ENCODE measurements at regions not wholly inside any gene's neighbourhood (a gene's known extent, or its start where the extent isn't known, plus 50 kb on each side); places are given as distances from the start of the nearest gene placed in this dataset.

DNA sequence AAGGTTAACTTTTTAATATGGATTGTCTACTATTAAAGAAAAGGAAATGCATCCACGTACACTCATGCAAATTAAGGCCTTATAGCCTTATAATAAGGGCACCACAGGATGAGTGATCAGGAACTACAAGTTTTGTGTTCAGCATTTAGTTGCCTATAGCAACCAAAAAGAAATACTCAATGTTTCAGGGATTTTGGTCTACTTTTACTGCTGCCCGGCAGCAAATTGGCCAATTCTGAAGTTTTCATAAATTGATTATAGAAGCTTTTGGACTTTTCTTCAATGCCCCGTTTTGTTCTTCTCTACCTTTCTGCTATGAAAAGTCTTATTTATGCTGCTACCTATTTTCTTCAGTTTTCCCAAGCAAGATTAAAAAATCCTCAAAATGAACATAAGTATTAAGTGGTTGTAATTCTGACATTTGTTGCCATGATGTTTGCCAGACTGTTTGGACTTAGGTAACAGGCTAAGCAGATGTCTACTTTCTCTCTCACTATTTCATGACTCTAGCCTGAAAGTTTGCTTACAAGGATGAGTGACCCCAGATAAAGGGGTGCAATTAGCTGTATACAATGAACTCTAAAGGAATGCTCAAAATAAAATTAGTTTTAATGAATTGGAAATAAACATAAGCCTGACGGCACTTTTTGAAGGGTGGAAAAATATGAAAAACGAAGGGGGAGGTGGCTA, 391.5 kb upstream of the DAB2 start:
- DNase-seq (ENCODE audit: low read depth): no peak

DNA sequence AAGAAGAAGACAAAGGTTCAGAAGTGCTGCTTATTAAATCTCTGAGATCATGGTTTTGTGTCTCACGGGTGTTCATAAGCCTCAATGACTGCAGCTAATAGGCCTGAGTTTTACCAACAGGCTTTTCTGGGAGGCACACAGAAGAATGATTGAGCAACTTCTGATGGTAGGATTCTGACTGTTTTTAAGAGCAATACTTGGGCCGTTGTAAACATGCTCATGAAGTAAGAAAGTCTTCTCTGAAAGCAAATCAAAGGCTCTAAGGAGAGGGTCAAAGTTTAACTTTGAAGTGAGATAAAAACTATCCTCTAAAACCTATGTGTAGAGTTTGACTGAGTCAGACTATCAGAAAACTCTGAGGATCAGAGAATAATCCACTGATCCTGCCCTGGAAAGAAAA, 390.9 kb upstream of the DAB2 start:
- DNase-seq (ENCODE audit: low read depth): no peak

- no peak for DNase-seq (ENCODE audit: low read depth)
Observed at GRCh38 chr5:39811381-39811780, 386.6 kb upstream of the DAB2 start.

- DNase-seq (ENCODE audit: low read depth): no peak
Observed at GRCh38 chr5:39808656-39809055, 383.9 kb upstream of the DAB2 start.

- no peak for DNase-seq (ENCODE audit: low read depth)
Observed at GRCh38 chr5:39801306-39801705, 376.5 kb upstream of the DAB2 start.

GRCh38 chr5:39800042-39800601, 375.3 kb upstream of the DAB2 start:
- no peak for DNase-seq (ENCODE audit: low read depth)

- DNase-seq (ENCODE audit: low read depth): no peak
Observed at GRCh38 chr5:39799242-39799641, 374.5 kb upstream of the DAB2 start.

DNA sequence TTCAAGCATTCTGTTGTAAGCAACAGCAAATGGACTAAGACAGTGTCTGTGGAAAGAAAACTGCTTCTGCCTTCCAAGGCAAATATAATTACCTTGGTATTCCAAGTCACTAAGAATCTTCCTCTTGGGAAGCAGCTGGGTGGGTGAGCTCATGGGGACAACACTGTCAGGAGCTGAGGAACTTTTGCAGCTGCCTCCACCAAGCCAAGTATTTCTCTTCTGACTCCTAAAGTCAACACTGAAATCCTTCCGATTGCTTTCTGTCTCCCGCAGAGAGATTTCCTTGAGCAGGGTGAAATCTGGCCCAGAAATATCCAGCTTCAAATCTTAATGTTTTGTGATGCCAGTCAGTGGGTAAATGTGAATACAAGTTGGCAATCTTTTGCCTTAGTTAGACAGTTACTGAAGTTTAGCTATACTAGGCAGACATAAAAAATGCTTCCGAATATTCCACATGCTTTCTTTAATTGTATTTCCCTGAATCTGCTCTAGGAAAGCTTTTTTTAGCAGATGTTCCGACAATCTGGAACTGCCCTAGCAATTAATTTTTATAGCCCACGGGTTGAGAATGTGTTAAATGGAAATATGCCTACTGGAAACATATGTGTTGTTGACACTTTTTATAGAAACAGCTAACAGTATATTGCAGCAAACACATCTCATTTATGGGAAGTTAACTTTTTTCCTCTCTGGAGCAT, 369.9 kb upstream of the DAB2 start:
- no peak for DNase-seq (ENCODE audit: low read depth)

- no peak for DNase-seq (ENCODE audit: low read depth)
Observed at GRCh38 chr5:39785410-39785809, 360.6 kb upstream of the DAB2 start.

- peak; percentile 33 for DNase-seq (ENCODE audit: low read depth)
Observed at GRCh38 chr5:39783756-39784421, 359.1 kb upstream of the DAB2 start.

DNA sequence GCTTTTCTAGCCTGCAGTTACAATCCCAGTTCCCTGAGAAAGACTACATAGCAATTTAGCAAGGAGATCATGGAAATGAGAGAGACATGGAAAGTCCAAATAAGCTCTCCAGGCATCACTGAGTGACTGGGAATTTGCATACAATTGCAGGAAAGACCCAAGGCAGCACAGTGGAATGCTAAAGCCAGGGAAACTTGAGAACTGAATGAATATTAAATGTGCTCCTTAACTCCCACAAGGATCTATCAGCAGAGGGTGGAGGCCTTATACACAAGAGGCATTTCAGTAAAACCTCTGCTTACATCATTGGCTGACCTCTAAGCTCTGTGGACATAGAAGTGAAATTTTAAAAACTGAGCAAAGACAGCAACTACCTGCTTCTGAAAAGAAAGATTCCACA, 355.6 kb upstream of the DAB2 start:
- no peak for DNase-seq (ENCODE audit: low read depth)

DNA sequence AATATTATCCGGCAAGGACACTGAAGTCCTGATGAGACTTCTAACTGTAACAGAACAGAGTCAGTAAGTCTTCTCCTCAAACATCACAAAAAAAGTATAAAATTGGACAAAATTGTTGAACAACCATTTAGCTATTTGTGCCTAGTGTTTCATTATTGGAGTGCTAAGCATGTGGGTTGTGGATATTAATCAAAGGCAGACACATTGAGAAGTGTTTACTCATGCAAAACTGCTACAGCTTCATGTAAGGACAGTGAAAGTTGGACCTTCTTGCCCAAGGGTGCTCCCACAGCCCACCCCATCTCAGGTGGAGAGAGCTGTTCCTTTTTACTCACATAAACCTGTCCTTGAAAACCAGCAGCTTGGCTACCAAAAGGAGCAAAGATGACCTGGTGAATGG, 355.1 kb upstream of the DAB2 start:
- DNase-seq (ENCODE audit: low read depth): no peak

GRCh38 chr5:39775797-39776365, 351.1 kb upstream of the DAB2 start:
- DNase-seq (ENCODE audit: low read depth): peak; percentile 62

DNA sequence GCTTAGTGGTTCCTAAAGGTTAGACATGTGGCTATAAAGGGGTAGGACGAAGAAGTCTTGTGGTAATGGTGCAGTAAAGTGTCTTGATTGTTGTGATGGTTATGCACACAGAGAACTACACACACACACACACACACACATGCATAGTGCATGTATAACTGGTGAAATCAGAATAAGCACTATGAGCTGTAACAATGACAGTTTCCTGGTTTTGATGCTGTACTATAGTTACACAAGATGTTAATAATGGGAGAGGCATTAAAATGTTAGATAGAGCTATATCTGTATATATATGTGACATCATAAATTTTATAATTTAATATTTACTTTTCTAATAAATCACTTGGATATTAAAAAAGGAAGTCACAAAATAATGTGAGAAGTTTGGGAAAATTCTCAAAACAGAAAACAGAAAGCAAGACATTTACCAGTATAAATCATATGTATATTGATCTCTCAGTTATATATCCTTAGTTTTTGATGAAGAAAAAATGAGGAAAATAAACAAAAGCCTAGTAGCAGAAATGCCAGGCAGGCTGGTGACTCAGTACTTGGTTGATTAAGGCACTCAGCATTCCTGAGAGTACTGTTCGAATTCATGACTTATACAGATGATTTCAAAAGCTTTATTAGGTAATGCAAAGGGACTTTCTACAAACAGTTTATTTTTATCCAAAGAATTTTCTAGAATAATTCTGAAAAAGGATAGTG, 350.5 kb upstream of the DAB2 start:
- DNase-seq (ENCODE audit: low read depth): peak; percentile 77

DNA sequence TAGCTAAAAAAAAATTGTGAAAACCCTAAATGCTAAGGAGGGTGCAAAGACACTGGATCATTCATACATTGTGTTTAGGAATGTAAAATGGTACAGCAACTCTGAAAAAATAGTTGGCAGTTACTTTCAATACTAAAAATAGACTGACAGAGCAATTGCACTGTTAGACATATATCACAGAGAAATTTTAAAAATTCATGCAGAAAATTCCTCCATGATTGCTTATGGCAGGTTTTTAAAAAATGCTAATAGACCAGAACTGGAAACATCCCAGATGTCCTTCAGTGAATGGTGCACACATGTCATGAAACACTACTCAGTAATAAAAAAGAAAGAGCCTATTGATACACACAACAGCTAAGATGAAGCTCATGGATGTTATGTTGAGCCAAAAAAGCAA, 349.8 kb upstream of the DAB2 start:
- DNase-seq (ENCODE audit: low read depth): peak; percentile 14

DNA sequence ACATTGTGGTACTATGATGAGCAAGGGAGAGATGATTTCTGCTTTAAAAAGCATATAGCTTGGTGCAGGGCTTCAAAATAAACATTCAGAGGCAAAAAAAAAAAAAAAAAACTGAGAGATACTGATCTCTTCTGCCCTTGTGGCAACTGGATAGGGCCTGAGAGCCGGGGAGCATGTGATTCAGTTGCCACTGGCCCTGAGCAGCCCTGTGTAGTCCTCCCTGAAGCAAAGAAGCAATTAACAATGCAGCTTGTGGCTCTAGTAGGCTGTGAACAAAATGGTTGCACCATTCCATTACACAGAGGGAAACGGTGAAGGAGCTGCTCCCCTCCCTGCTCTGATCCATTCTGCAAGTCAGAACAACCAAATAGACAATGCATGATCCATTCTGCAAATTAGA, 347.5 kb upstream of the DAB2 start:
- peak; percentile 68 for DNase-seq (ENCODE audit: low read depth)

DNA sequence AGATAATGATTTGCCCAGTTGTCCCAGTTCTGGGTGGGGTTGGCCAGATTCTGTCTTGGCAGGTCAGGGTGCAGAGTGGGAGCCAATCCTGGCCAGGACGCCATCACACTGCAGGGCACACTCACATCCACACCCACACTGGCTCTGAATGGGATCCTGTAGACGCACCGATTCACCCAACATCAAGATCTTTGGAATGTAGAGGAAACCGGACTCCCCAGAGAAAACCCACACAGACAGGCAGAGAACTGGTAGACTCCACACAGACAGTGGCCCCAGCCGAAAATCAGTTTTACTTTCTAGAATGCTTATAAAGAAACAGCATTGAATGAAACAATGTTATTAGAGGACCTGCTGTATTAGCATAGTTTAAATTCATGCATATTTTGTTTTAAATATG, 343.1 kb upstream of the DAB2 start:
- DNase-seq (ENCODE audit: low read depth): no peak

GRCh38 chr5:39765366-39765765, 340.6 kb upstream of the DAB2 start:
- DNase-seq (ENCODE audit: low read depth): no peak

GRCh38 chr5:39762761-39763160, 338.0 kb upstream of the DAB2 start:
- no peak for DNase-seq (ENCODE audit: low read depth)

DNA sequence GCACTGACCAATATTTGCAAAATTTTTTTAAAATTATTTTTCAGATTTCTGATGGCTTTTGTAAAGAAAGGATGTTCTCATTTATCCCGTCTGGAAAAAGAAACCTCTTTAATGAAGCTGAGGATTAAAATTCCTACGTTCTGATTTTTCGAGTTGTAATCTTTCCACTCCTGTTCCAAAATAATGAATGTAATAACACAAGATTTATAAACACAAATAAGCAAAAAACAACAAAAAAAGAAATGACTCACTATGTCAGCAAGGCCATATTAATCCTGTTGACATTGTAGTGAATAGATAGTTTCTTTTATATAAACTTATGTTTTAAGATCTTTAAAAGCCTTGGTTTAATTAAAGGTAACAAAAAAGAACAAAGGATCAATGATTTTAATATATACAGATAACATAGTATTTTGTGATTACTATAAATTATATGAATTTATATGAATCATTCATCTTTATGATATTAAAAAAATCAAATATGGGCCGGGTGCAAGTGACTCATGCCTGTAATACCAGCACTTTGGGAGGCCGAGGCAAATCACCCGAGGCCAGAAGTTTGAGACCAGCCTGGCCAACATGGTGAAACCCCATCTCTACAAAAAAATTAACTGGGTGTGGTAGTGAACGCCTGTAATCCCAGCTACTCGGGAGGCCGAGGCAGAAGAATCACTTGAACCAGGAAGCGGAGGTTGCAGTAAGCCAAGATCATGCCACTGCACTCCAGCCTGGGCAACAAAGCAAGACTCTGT, 336.6 kb upstream of the DAB2 start:
- no peak for DNase-seq (ENCODE audit: low read depth)
